ENCODE measurements at regions not wholly inside any gene's neighbourhood (a gene's known extent, or its start where the extent isn't known, plus 50 kb on each side); places are given as distances from the start of the nearest gene placed in this dataset.

DNA sequence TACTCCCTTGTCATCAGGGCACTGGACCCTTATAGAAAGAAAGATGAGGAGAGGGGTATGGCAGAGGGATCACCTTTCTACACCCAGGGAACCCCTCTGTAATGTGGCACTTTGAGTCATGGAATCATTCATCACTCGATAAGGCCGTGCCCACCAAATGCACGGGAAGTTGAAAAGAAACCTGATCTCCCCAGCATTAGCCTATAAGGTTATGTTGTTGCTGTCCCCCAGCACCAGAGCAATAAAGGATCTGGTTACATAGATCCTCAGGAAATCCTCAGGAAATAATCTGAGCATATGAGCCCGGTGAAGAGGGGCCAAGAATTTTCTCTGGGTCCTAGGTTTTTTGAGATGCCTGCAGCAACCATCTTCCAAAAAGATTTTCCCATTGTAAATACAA lies 148.8 kb upstream of the CRY1 start:
- no peak overlapping the region for H2AFZ ChIP-seq (ENCODE audit: low read length)
- no peak overlapping the region for H3K4me2 ChIP-seq (ENCODE audit: low read depth, low read length)
- H3K9me3 ChIP-seq (ENCODE audit: low read length), result no peaks in the 10 kb centered on the region
- ATAC-seq (no peak), FAIRE-seq (no peak), DNase-seq (ENCODE audit: low spot score) (no peak)
- WGBS (ENCODE audit: low lambda C conversion rate), result 2% methylated on average over 4 of the region's 4 CpGs
- no peaks in the 10 kb centered on the region for H4K20me1 ChIP-seq (ENCODE audit: insufficient read depth, low read length)
- ChIA-PET CTCF (ENCODE audit: low intra/inter-chr PET ratio, low total read pairs) (no interaction called here), POLR2A (no interaction called here)
- H3K4me3 ChIP-seq (replicated peaks in 1 of 3; ENCODE audit: insufficient read depth in 1 of 3, low read depth in 2 of 3, low read length in 3 of 3), result no peak overlapping the region
- intact Hi-C loops (cut with micrococcal nuclease; ENCODE audit: unreplicated experiment) (no loop called here), in situ Hi-C loops (cut with HindIII; ENCODE audit: extremely low pct_ligation_motif_present, low pct_unique_long_range_greater_than_20kb) (no loop called here)
- TF ChIP-seq, protein P1, sequence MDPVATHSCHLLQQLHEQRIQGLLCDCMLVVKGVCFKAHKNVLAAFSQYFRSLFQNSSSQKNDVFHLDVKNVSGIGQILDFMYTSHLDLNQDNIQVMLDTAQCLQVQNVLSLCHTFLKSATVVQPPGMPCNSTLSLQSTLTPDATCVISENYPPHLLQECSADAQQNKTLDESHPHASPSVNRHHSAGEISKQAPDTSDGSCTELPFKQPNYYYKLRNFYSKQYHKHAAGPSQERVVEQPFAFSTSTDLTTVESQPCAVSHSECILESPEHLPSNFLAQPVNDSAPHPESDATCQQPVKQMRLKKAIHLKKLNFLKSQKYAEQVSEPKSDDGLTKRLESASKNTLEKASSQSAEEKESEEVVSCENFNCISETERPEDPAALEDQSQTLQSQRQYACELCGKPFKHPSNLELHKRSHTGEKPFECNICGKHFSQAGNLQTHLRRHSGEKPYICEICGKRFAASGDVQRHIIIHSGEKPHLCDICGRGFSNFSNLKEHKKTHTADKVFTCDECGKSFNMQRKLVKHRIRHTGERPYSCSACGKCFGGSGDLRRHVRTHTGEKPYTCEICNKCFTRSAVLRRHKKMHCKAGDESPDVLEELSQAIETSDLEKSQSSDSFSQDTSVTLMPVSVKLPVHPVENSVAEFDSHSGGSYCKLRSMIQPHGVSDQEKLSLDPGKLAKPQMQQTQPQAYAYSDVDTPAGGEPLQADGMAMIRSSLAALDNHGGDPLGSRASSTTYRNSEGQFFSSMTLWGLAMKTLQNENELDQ (CRISPR knock-in tag; IDR thresholded peaks at IDR 0.05; ENCODE audit: borderline replicate concordance), result no peak
- TF ChIP-seq SMYD3 (CRISPR knock-in tag; IDR thresholded peaks at IDR 0.05) (no peak), MBNL3 (CRISPR knock-in tag; conservative IDR thresholded peaks at IDR 0.05) (no peak), SMAD3 (CRISPR knock-in tag; IDR thresholded peaks at IDR 0.05) (no peak), ZNF10 (CRISPR knock-in tag; IDR thresholded peaks at IDR 0.05; ENCODE audit: borderline replicate concordance, low read depth) (no peak), NKX3-1 (CRISPR knock-in tag; IDR thresholded peaks at IDR 0.05) (no peak), SMAD9 (CRISPR knock-in tag; IDR thresholded peaks at IDR 0.05) (no peak), ZNF572 (CRISPR knock-in tag; IDR thresholded peaks at IDR 0.05) (no peak), ZNF674 (CRISPR knock-in tag; IDR thresholded peaks at IDR 0.05; ENCODE audit: low read depth) (no peak), ZNF816 (CRISPR knock-in tag; IDR thresholded peaks at IDR 0.05; ENCODE audit: borderline replicate concordance) (no peak), GTF3A (CRISPR knock-in tag; conservative IDR thresholded peaks at IDR 0.05) (no peak), ZSCAN31 (CRISPR knock-in tag; IDR thresholded peaks at IDR 0.05; ENCODE audit: low read depth) (no peak), PHF5A (CRISPR knock-in tag; IDR thresholded peaks at IDR 0.05; ENCODE audit: low read depth, unreplicated experiment) (no peak)
- TF ChIP-seq, protein P2, sequence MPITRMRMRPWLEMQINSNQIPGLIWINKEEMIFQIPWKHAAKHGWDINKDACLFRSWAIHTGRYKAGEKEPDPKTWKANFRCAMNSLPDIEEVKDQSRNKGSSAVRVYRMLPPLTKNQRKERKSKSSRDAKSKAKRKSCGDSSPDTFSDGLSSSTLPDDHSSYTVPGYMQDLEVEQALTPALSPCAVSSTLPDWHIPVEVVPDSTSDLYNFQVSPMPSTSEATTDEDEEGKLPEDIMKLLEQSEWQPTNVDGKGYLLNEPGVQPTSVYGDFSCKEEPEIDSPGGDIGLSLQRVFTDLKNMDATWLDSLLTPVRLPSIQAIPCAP (CRISPR knock-in tag; IDR thresholded peaks at IDR 0.05; ENCODE audit: low read depth), result no peak
- TF ChIP-seq, protein P3, sequence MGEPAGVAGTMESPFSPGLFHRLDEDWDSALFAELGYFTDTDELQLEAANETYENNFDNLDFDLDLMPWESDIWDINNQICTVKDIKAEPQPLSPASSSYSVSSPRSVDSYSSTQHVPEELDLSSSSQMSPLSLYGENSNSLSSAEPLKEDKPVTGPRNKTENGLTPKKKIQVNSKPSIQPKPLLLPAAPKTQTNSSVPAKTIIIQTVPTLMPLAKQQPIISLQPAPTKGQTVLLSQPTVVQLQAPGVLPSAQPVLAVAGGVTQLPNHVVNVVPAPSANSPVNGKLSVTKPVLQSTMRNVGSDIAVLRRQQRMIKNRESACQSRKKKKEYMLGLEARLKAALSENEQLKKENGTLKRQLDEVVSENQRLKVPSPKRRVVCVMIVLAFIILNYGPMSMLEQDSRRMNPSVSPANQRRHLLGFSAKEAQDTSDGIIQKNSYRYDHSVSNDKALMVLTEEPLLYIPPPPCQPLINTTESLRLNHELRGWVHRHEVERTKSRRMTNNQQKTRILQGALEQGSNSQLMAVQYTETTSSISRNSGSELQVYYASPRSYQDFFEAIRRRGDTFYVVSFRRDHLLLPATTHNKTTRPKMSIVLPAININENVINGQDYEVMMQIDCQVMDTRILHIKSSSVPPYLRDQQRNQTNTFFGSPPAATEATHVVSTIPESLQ (CRISPR knock-in tag; conservative IDR thresholded peaks at IDR 0.05), result no peak
- TF ChIP-seq, protein P4, sequence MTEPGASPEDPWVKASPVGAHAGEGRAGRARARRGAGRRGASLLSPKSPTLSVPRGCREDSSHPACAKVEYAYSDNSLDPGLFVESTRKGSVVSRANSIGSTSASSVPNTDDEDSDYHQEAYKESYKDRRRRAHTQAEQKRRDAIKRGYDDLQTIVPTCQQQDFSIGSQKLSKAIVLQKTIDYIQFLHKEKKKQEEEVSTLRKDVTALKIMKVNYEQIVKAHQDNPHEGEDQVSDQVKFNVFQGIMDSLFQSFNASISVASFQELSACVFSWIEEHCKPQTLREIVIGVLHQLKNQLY (CRISPR knock-in tag; IDR thresholded peaks at IDR 0.05), result no peak
- no peaks in the 10 kb centered on the region for H3K4me1 ChIP-seq (ENCODE audit: insufficient read depth, low read length)
- H3K36me3 ChIP-seq (replicated peaks in 1 of 2; ENCODE audit: control insufficient read depth in 1 of 2, insufficient read depth in 2 of 2, low read length in 2 of 2), result no peaks in the 10 kb centered on the region
- no peak overlapping the region for H3K9ac ChIP-seq (ENCODE audit: insufficient read depth, low read depth, low read length)
- H3K27ac ChIP-seq (ENCODE audit: extremely low read length, insufficient read depth, low read length), result no peak overlapping the region
- peaks cover 1 to 13% of the 10 kb centered on the region in 2 experiments; a peak in 1 of 5 replicates for H3K27me3 ChIP-seq (ENCODE audit: control insufficient read depth in 1 of 2, insufficient read depth in 2 of 2, low read length in 2 of 2)
- H3K79me2 ChIP-seq (ENCODE audit: insufficient read depth, low read length), result no peaks in the 10 kb centered on the region
- BruUV-seq (replicated peaks), result no TSS peak
